Esophagus muscularis mucosa (tissue), 4 donors: ENCODE measurements at regions not wholly inside any gene's neighbourhood (a gene's known extent, or its start where the extent isn't known, plus 50 kb on each side); places are given as distances from the start of the nearest gene placed in this dataset.

Experiments used
- EP300 ChIP-seq: sonication (generic); formaldehyde crosslinking; IDR thresholded peaks from one replicate; pipeline ENCODE4 v1.6.1; 2017; ENCODE audit warnings: antibody characterized with exemption
- POLR2A ChIP-seq: fragments of 450-650 bp; IDR thresholded peaks from one replicate; pipeline ENCODE4 v1.6.1; 2017; ENCODE audit warnings: antibody characterized with exemption, moderate library complexity, mild to moderate bottlenecking, low read depth
- POLR2AphosphoS5 ChIP-seq, 2 donors: sonication (generic); formaldehyde crosslinking; IDR thresholded peaks; one replicate each; pipeline ENCODE4 v1.6.1; 2017; ENCODE audit warnings: antibody characterized with exemption in 2 of 2
- TF ChIP-seq, protein P1 (sequence below), 3 experiments: fragments of 200-600 bp in 2 of 3; fragments of 450-650 bp in 1 of 3; sonication (generic) in 2 of 3; IDR thresholded peaks; one replicate each; pipeline ENCODE4 v1.5.1; 2017 to 2019; ENCODE audit warnings: antibody characterized with exemption in 3 of 3, mild to moderate bottlenecking in 2 of 3, moderate library complexity in 1 of 3

GRCh38 chrX:45485719-45486118 lies 285.0 kb upstream of the DIPK2B start:
- TF ChIP-seq, protein P1, sequence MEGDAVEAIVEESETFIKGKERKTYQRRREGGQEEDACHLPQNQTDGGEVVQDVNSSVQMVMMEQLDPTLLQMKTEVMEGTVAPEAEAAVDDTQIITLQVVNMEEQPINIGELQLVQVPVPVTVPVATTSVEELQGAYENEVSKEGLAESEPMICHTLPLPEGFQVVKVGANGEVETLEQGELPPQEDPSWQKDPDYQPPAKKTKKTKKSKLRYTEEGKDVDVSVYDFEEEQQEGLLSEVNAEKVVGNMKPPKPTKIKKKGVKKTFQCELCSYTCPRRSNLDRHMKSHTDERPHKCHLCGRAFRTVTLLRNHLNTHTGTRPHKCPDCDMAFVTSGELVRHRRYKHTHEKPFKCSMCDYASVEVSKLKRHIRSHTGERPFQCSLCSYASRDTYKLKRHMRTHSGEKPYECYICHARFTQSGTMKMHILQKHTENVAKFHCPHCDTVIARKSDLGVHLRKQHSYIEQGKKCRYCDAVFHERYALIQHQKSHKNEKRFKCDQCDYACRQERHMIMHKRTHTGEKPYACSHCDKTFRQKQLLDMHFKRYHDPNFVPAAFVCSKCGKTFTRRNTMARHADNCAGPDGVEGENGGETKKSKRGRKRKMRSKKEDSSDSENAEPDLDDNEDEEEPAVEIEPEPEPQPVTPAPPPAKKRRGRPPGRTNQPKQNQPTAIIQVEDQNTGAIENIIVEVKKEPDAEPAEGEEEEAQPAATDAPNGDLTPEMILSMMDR (IDR thresholded peaks at IDR 0.05) = no peak
- TF ChIP-seq POLR2A = no peak
- no peak for TF ChIP-seq EP300
- TF ChIP-seq POLR2AphosphoS5 (IDR thresholded peaks at IDR 0.05) = no peak
